ENCODE measurements at regions not wholly inside any gene's neighbourhood (a gene's known extent, or its start where the extent isn't known, plus 50 kb on each side); places are given as distances from the start of the nearest gene placed in this dataset.

DNA sequence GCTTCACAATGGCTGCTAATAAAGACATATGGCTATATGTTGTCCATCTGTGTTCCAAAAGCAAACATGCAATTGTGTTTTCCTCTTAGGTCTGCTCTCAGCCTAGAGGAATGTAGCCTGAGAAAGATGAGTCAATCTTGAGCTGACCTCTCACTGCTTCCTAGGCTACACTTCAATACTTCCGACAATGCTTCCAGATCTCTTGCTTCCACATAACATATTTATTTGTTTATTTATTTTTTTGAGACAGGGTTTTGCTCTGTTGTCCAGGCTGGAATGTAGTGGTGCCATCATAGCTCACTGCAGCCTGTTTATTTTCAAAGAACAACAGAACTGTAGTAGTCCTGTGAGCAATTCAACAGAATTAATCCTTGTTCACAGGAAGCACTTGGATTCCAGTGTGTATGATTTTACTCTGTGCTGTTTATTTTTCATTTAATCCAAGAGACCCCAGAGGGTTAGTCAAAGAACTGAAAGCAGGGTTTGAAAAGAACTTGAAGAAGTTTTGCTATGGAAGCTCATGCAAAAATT is 437.9 kb downstream of the TXNL1 start:
- TF ChIP-seq ZNF274 (IDR thresholded peaks at IDR 0.05; ENCODE audit: low read depth, low read length) = no peak
- no peak for TF ChIP-seq YY1 (IDR thresholded peaks at IDR 0.05; ENCODE audit: insufficient read depth, insufficient read length)
